IPS-18c (cell line): ENCODE measurements at regions not wholly inside any gene's neighbourhood (a gene's known extent, or its start where the extent isn't known, plus 50 kb on each side); places are given as distances from the start of the nearest gene placed in this dataset.

Experiments
- H3K4me3 ChIP-seq: 2 replicates; pipeline ENCODE4 v1.7.0; 2013; ENCODE audit warnings: low read depth, mild to moderate bottlenecking, low read length, moderate library complexity; ENCODE audit not compliant: insufficient read depth
- H3K9me3 ChIP-seq: one replicate; pipeline ENCODE4 v1.6.1; 2013; ENCODE audit warnings: mild to moderate bottlenecking, low read length, moderate library complexity; ENCODE audit not compliant: control insufficient read depth, insufficient read depth

GRCh38 chr22:49240016-49240380 is 587.7 kb downstream of the BRD1 start:
- Histone ChIP-seq H3K9me3 (peaks cover 4% of the 10 kb centered on the region), H3K4me3 (no peak overlapping the region)

GRCh38 chr22:49239264-49240015 is 588.2 kb downstream of the BRD1 start:
- no peak overlapping the region for H3K4me3 ChIP-seq
- peaks cover 4% of the 10 kb centered on the region for H3K9me3 ChIP-seq

- Histone ChIP-seq H3K9me3 (peaks cover 4% of the 10 kb centered on the region), H3K4me3 (no peak overlapping the region)
Observed at GRCh38 chr22:49238181-49239141, 589.2 kb downstream of the BRD1 start.

DNA sequence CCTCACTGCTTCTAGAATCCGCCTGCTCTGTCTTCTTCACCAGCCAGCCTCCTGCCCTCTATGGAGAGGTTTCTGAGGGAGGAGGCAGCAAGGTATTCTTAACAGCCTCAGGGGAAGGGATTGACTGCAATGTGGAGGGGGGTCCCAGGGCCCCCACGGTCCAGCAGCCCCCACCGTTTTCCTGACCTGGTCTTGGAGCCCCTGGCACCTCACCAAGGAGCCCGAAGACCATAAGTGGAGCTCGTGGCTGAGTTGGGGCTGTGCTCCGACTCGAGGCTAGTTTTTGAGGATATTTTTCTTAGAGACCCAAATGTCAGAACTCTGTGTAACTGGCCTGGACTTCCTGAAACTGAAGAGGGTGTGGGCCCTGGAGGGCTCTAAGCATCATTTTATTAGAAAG is 590.0 kb downstream of the BRD1 start:
- Histone ChIP-seq H3K4me3 (no peak overlapping the region), H3K9me3 (peaks cover 4% of the 10 kb centered on the region)

DNA sequence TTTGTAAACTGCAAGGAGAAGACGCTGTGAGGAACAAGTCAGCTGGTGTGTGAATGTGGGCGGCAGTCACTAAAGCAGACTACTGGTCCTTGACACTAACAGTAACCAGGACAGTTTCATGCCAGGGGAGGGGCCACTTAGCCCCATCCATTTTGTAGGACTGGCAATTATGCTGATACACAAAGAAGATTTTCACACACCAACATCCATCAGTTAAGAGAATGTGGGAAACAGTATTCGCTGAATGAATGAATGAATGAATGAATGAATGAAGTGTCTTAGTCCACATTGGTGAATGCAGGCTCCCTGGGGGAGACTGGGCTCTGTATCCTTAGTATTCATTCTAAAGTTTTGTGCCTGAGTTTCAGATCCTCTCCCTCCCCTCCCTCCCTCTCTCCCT is 590.4 kb downstream of the BRD1 start:
- no peak overlapping the region for H3K4me3 ChIP-seq
- H3K9me3 ChIP-seq, result peaks cover 4% of the 10 kb centered on the region

DNA sequence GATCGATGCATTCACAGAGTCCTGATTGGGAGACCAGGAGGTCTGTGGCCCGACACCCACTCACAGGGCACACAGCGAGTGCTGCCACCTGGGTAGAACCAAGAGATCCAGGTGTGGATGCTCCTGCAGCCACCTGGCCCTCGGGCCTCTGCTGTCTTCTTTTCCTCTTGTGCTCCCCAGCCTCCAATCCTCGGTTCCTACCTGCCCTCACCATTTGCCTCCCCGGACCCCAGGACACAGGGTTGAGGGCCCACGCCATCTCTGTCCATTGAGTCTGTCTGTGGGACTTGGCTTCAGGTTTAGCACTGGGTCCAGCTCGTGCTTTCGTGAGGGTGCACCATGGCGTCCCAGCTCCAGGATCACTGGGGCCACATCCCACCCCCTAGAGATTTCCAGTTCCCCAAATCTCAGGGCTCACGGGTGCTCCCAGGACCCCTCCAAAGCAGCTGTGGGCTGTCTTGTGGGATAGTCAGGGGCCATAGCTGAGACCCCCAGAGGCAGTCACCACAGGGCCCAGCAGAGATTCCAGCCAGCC is 591.1 kb downstream of the BRD1 start:
- H3K4me3 ChIP-seq, result no peak overlapping the region
- H3K9me3 ChIP-seq, result peaks cover 4% of the 10 kb centered on the region

DNA sequence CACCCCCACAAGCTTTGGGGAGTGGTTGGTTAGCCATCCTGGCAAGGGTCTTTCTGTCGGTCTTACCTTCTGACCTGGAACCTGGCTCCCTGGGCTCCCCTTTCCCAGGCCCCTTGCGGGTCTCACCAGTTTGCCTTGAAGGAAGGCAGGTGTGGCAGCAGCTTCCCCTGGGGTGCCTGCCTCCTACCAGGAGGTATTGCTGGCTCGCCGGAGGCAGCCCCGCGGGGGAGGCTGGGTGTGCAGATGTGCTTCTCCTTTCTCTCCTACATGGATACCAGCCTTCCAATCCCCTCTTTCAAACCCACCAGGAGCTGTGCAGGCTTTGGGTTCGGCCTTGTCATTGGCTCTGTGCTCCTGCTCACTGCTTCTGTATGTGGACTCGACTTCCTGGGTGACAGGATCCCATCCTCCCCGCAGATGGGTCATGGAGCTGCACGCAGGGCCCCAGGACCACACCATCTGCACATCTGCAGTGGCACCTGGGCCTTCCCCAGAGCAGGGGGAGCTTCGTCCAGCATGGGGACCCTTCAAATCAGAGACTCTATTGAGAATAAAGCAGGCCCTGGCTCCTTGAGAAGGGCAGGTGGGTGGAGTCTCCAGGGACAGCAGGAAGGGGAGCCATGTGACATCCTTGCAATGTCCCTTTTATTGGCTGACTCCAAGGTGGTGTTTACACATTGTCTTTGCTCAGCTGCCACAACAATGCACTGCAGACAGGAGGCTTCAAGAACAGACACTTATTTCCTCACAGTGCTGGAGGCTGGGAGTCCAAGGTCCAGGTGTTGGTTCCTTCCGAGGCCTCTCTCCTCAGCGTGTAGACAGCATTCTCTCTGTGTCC is 592.0 kb downstream of the BRD1 start:
- Histone ChIP-seq H3K9me3 (peaks cover 2% of the 10 kb centered on the region), H3K4me3 (no peak overlapping the region)

GRCh38 chr22:49234459-49234858 is 593.2 kb downstream of the BRD1 start:
- Histone ChIP-seq H3K9me3 (no peaks in the 10 kb centered on the region), H3K4me3 (no peak overlapping the region)

GRCh38 chr22:49233507-49234100 is 594.1 kb downstream of the BRD1 start:
- Histone ChIP-seq H3K4me3 (no peak overlapping the region), H3K9me3 (no peaks in the 10 kb centered on the region)

- Histone ChIP-seq H3K9me3 (no peaks in the 10 kb centered on the region), H3K4me3 (no peak overlapping the region)
Observed at GRCh38 chr22:49232319-49233067, 595.2 kb downstream of the BRD1 start.

- no peaks in the 10 kb centered on the region for H3K9me3 ChIP-seq
- H3K4me3 ChIP-seq, result no peak overlapping the region
Observed at GRCh38 chr22:49230194-49230577, 597.5 kb downstream of the BRD1 start.

DNA sequence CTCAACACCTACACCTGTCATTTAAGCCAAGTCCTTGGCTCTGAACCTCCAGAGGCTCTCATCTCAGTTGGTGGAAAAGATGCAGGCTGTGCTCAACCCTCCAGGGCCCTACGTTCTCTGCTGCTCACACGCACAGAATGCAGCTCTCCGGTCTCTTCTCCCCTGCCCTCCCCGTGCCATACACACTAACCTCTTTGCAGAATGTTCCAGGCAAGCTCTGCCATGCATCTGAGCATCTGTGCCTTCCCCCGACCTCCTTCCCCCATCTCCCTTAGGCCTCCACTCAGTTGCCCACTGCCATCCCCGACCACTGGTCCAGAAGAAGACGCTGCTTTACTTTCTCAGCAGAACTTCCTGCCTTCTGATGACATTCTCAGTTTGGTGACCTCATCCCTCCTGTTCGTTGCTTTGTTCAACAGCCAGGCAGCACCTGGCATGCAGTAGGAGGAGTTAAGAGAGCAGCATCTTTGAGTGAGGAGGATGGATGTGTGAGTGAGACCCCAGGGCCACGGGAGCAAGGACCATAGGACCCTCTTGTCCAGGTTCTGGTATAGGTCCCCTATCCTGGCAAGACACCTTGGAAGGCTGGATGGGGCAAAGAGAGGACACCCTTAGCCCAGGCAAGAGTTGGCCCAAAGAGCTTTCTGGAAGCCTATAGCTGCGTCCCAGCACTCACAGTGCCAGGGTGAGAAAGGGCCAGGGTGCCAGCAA is 598.0 kb downstream of the BRD1 start:
- Histone ChIP-seq H3K9me3 (no peaks in the 10 kb centered on the region), H3K4me3 (no peak overlapping the region)

- H3K9me3 ChIP-seq, result no peaks in the 10 kb centered on the region
- H3K4me3 ChIP-seq, result no peak overlapping the region
Observed at GRCh38 chr22:49228431-49229037, 599.1 kb downstream of the BRD1 start.

- Histone ChIP-seq H3K4me3 (no peak overlapping the region), H3K9me3 (no peaks in the 10 kb centered on the region)
Observed at GRCh38 chr22:49227670-49228069, 600.0 kb downstream of the BRD1 start.

DNA sequence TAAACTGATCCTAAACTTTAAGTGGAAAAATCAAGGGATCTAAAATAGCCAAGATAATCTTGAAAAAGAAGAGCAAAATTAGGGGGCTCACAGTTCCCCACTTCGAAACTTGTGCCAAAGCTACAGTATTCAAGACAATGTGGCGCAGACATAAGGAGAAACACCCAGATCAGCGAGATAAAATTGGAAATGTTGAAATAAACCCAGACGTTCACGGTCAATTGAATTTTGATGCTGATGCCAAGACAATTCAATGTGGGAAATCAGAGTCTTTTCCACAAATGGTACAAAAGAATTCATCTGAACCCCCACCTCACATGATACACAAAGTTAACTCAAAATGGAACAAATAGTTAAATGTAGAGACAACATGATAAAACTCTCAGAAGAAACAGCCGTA is 601.6 kb downstream of the BRD1 start:
- H3K9me3 ChIP-seq, result no peaks in the 10 kb centered on the region

More for the DNA sequence above, 601.6 kb downstream of the BRD1 start:
- no peak overlapping the region for H3K4me3 ChIP-seq
